Natural killer cell treated with Interleukin-12 subunit alpha and Interleukin-12 subunit beta and Interleukin-15 and Interleukin-18, amount 100 ng/mL, for 72 hours (primary cell): ENCODE measurements at regions not wholly inside any gene's neighbourhood (a gene's known extent, or its start where the extent isn't known, plus 50 kb on each side); places are given as distances from the start of the nearest gene placed in this dataset.

Experiments used
- ATAC-seq, 2 donors: fragments of 150-1000 bp; cut with Tn5 transposase in 1 of 2; sonication (Bioruptor Pico), chemical (Tn5 transposase) in 1 of 2; 2 replicates each; pipeline ENCODE4 v1.10.0; 2021
- DNase-seq: peaks from one replicate; pipeline ENCODE4 v3.0.0; 2022; ENCODE audit warnings: low spot score
- H3K27ac Mint-ChIP-seq, 2 donors: 1 replicate in 1 of 2; 2 replicates in 1 of 2; pipeline ENCODE4 v1.8.0; 2022; ENCODE audit warnings: mixed read lengths in 2 of 2, mild to moderate bottlenecking in 1 of 2, moderate library complexity in 1 of 2
- H3K27me3 Mint-ChIP-seq, 2 donors: 1 replicate in 1 of 2; 2 replicates in 1 of 2; pipeline ENCODE4 v1.8.0; 2022; ENCODE audit warnings: mixed read lengths in 2 of 2
- H3K36me3 Mint-ChIP-seq: one replicate; pipeline ENCODE4 v1.8.0; 2022; ENCODE audit warnings: mixed read lengths
- H3K4me1 Mint-ChIP-seq, 2 donors: 1 replicate in 1 of 2; 2 replicates in 1 of 2; pipeline ENCODE4 v1.8.0; 2022; ENCODE audit warnings: low read depth in 2 of 2, mixed read lengths in 2 of 2, mild to moderate bottlenecking in 1 of 2
- H3K4me3 Mint-ChIP-seq: one replicate; pipeline ENCODE4 v1.8.0; 2022; ENCODE audit warnings: mixed read lengths
- H3K9me3 Mint-ChIP-seq: 2 replicates; pipeline ENCODE4 v1.8.0; 2022; ENCODE audit warnings: mixed read lengths

DNA sequence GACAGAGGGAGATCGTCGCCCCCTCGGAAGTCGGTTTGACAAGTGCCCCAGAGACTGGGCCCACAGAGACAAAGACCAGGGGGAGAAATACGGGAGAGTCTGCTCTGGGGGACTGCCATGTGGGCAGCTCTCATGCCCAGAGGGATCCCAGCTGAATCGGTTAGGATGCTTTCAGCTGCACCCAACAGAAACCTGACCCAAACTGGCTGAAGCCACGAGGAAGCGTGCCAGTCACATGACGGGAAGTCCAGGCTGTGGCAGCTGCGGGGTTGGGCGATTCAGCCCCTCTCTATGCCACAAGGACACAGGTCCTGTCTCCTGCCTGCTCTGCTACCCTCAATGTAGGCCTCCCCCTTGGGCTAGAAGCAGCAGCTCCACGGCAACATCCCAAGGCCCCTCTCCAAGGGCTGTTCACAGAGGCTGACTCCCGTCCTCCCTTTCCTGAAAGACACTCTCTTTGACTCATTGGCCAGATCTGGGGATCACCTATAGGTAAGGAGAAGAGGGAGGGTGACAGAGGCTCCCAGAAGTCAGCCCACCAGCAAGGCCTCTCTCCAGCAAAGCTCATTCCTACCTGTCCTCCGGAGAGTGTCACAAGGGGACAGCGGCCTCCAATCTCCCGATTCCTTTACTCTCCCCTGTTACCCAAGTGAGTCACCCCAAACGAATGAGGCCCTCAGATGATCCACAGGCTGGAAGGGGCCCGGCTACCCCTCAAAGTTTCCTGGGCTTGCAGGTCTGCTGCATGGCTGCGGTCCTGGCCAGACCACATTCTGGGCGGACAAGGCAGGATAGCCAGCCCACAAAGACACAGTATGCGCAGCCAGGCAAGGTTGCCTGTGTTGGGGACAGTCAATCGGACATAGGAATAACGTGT lies 75.8 kb downstream of the RBFOX3 start:
- peaks cover 0 to 2% of the 10 kb centered on the region in 2 donors for H3K4me1 Mint-ChIP-seq

GRCh38 chr17:79534111-79534510 lies 76.7 kb downstream of the RBFOX3 start:
- Mint-ChIP-seq H3K4me3 (no peak overlapping the region), H3K4me1 (peaks cover 0 to 2% of the 10 kb centered on the region in 2 donors), H3K27me3 (no peaks in the 10 kb centered on the region), H3K36me3 (no peaks in the 10 kb centered on the region), H3K27ac (no peak overlapping the region), H3K9me3 (no peaks in the 10 kb centered on the region)
- no peak for DNase-seq
- no peak for ATAC-seq

More for the DNA sequence above, 75.8 kb downstream of the RBFOX3 start:
- H3K9me3 Mint-ChIP-seq, result no peaks in the 10 kb centered on the region
- H3K36me3 Mint-ChIP-seq, result no peaks in the 10 kb centered on the region
- H3K27ac Mint-ChIP-seq, result no peak overlapping the region
- DNase-seq (peak; percentile 28), ATAC-seq (no peak)
- no peaks in the 10 kb centered on the region for H3K27me3 Mint-ChIP-seq
- no peak overlapping the region for H3K4me3 Mint-ChIP-seq

GRCh38 chr17:79533116-79533515 lies 77.7 kb downstream of the RBFOX3 start:
- Mint-ChIP-seq H3K4me1 (peaks cover 0 to 2% of the 10 kb centered on the region in 2 donors), H3K36me3 (no peaks in the 10 kb centered on the region), H3K4me3 (no peak overlapping the region), H3K27me3 (peaks cover 0 to 2% of the 10 kb centered on the region in 2 donors), H3K9me3 (no peaks in the 10 kb centered on the region), H3K27ac (no peak overlapping the region)
- peak; percentile 25 for DNase-seq
- ATAC-seq, result no peak

GRCh38 chr17:79532107-79532790 lies 78.6 kb downstream of the RBFOX3 start:
- Mint-ChIP-seq H3K27ac (no peak overlapping the region), H3K4me1 (peaks cover 0 to 2% of the 10 kb centered on the region in 2 donors), H3K27me3 (peaks cover 0 to 2% of the 10 kb centered on the region in 2 donors), H3K4me3 (no peak overlapping the region), H3K9me3 (no peaks in the 10 kb centered on the region), H3K36me3 (no peaks in the 10 kb centered on the region)
- DNase-seq (peak; percentile 52), ATAC-seq (no peak)

GRCh38 chr17:79531191-79532095 lies 79.4 kb downstream of the RBFOX3 start:
- Mint-ChIP-seq H3K27ac (no peak overlapping the region), H3K9me3 (no peaks in the 10 kb centered on the region), H3K4me1 (no peaks in the 10 kb centered on the region), H3K27me3 (peaks cover 0 to 2% of the 10 kb centered on the region in 2 donors), H3K36me3 (no peaks in the 10 kb centered on the region), H3K4me3 (no peak overlapping the region)
- DNase-seq (no peak), ATAC-seq (no peak)

DNA sequence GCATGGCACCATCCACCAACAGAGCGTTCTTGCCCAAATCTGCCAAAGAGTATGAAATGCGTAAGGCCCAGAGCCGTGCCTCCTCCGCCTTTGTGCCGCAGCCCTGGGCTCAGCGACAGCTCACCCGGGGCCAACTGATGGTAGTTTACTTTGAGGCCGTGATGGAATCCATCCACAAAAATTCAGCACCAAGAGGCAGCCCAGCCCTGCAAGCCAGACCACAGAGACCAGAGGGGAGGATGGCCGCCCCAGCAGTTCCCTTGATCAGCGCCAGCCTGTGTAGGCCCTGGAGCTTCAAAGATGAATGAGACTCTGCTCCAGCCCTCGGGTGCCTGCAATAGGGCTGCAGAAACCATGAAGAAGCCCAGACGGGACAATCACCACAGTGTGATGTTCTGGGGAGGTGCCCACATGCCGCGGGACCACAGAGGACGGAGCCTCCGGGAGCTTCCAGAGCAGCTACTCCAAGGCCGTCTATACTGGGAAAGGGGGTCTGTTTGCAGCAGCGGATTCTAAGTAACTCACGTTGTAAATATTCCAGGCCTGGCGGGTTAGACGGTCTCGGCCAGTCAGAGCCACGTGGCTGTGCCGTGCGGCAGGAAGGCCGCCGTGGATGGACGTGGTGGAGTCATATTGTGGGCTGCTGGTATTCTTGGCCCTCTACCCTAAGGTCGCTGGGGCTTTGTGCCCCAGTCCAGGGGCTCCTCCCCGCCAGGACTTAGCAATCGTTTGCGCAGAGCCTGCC lies 80.3 kb downstream of the RBFOX3 start:
- H3K4me1 Mint-ChIP-seq, result no peaks in the 10 kb centered on the region
- no peaks in the 10 kb centered on the region for H3K9me3 Mint-ChIP-seq
- no peak for ATAC-seq
- H3K27me3 Mint-ChIP-seq, result peaks cover 0 to 2% of the 10 kb centered on the region in 2 donors
- DNase-seq, result no peak
- no peaks in the 10 kb centered on the region for H3K36me3 Mint-ChIP-seq
- H3K27ac Mint-ChIP-seq, result no peak overlapping the region
- H3K4me3 Mint-ChIP-seq, result no peak overlapping the region

GRCh38 chr17:79529661-79530081 lies 81.2 kb downstream of the RBFOX3 start:
- no peak for DNase-seq
- H3K36me3 Mint-ChIP-seq, result no peaks in the 10 kb centered on the region
- no peak overlapping the region for H3K4me3 Mint-ChIP-seq
- no peaks in the 10 kb centered on the region for H3K4me1 Mint-ChIP-seq
- ATAC-seq, result no peak
- H3K27me3 Mint-ChIP-seq, result peaks cover 0 to 2% of the 10 kb centered on the region in 2 donors
- no peak overlapping the region for H3K27ac Mint-ChIP-seq
- no peaks in the 10 kb centered on the region for H3K9me3 Mint-ChIP-seq

- Mint-ChIP-seq H3K36me3 (no peaks in the 10 kb centered on the region), H3K4me1 (no peaks in the 10 kb centered on the region), H3K27ac (no peak overlapping the region), H3K27me3 (peaks cover 0 to 2% of the 10 kb centered on the region in 2 donors), H3K4me3 (no peak overlapping the region), H3K9me3 (no peaks in the 10 kb centered on the region)
- DNase-seq (no peak), ATAC-seq (no peak)
Measured at GRCh38 chr17:79528592-79529125, 82.2 kb downstream of the RBFOX3 start.

- no peak overlapping the region for H3K27ac Mint-ChIP-seq
- H3K9me3 Mint-ChIP-seq, result no peaks in the 10 kb centered on the region
- no peak overlapping the region for H3K4me3 Mint-ChIP-seq
- H3K4me1 Mint-ChIP-seq, result no peaks in the 10 kb centered on the region
- no peak for ATAC-seq
- no peak for DNase-seq
- no peaks in the 10 kb centered on the region for H3K36me3 Mint-ChIP-seq
- peaks cover 0 to 2% of the 10 kb centered on the region in 2 donors for H3K27me3 Mint-ChIP-seq
Measured at GRCh38 chr17:79527306-79527705, 83.5 kb downstream of the RBFOX3 start.

DNA sequence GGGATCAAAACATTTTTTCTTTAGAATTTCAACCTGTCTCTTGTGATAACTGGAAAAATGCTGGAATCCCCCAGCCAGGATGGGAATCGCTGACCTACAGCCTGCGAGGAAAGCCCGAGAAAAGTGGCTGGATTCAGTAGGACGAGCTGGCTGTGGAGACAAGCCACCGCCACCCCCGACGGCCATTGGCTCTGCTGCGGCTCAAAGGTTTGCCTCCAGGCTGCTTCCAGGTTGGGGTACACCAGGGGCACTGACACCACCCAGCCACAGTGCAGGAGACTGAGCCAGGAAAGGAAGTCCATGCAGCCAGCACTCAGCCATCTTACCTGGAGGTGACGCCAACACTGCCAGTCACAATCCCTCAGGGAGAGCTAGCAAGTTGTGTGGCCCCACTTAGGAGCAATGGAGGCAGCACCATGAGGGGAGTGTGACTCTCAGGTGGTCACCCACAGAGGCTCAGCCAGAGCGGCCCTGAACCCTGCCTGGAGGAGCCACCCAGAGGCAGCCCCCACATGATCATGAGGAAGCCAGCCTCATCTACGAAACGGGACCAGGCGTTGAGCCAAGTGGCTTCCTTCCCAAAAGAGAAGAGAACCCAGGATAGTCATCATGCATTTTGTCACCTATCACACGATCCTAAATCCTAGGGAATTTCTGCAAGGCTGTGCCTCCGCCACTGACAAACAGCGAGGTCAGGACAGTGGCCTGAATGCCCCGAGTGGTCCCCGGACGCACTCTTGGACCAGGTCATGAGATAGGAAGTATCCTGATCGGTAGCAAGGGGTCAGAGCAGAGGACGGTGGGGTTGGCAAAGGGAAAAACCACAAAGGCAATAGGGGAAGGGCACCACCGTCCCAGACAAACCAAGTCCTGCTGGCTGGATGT lies 84.8 kb downstream of the RBFOX3 start:
- ATAC-seq, result no peak
- no peaks in the 10 kb centered on the region for H3K36me3 Mint-ChIP-seq
- H3K9me3 Mint-ChIP-seq, result no peaks in the 10 kb centered on the region
- H3K4me1 Mint-ChIP-seq, result no peaks in the 10 kb centered on the region
- peaks cover 0 to 2% of the 10 kb centered on the region in 2 donors for H3K27me3 Mint-ChIP-seq
- no peak overlapping the region for H3K27ac Mint-ChIP-seq
- H3K4me3 Mint-ChIP-seq, result no peak overlapping the region
- DNase-seq, result no peak

GRCh38 chr17:79524213-79525187 lies 86.4 kb downstream of the RBFOX3 start:
- ATAC-seq (no peak), DNase-seq (no peak)
- Mint-ChIP-seq H3K4me3 (no peak overlapping the region), H3K27me3 (peaks cover 0 to 2% of the 10 kb centered on the region in 2 donors), H3K4me1 (no peaks in the 10 kb centered on the region), H3K27ac (no peak overlapping the region), H3K9me3 (no peaks in the 10 kb centered on the region), H3K36me3 (no peaks in the 10 kb centered on the region)
